ENCODE measurements at regions not wholly inside any gene's neighbourhood (a gene's known extent, or its start where the extent isn't known, plus 50 kb on each side); places are given as distances from the start of the nearest gene placed in this dataset.

DNA sequence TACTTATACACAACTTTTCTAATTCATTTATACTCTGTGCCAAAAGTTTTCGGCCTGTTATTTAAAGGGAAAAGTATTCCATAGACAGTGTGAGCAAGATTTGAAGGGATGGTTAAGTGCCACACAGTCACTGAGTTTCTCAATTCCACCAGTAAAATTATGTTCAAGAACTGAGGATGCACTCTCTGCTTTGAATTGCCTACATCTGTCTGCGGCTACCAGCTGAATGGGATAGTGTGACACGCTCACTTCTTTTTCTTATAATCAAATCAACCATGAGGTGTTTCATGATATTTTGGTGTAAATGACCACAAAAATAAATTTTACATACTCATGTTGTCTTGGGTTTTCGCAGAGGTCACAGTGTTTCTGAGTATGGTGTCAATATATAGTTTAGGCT lies 218.4 kb upstream of the TMEM161B start:
- no peak for DNase-seq (ENCODE audit: low spot score)

DNA sequence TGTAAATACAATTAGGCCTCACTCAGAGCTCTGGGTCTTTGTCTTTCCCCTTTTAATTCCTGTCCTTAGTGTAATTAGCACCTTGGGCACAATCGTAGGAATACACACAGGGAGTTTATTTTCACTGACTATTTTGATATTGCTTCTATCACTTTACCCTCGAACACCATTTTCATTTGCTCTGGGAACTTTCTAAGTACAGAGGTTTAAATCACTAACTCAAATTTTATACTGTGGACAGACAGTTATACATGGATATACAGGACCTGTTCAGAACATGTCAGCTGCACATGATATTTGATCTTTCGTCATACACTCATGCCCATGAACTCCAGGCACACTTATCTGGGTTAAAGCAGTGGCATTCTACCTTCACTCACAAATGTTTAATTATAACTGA lies 217.8 kb upstream of the TMEM161B start:
- no peak for DNase-seq (ENCODE audit: low spot score)

DNA sequence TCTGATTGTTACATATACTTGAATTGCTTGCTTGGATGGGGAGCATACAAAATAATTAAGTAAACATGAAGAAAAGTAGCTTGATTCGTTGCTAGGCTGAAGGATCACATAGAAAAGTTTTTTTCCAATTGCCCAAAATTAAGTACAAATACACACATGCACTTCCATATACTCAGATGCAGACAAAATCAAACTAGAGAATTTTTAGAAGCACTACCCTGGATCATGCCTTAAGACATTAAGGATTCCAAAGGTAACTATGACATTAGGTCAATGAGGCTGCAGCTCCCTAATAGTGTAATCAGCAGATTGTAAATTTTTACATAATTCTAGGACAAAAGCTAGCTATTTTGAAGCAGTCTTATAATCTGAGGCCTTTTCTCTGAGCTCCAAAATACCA lies 216.9 kb upstream of the TMEM161B start:
- DNase-seq (ENCODE audit: low spot score), result no peak

GRCh38 chr5:88483964-88484672 lies 215.5 kb upstream of the TMEM161B start:
- no peak for DNase-seq (ENCODE audit: low spot score)

GRCh38 chr5:88480801-88481499 lies 212.3 kb upstream of the TMEM161B start:
- DNase-seq (ENCODE audit: low spot score), result no peak

GRCh38 chr5:88480245-88480644 lies 211.6 kb upstream of the TMEM161B start:
- DNase-seq (ENCODE audit: low spot score), result no peak

GRCh38 chr5:88474574-88474973 lies 205.9 kb upstream of the TMEM161B start:
- DNase-seq (ENCODE audit: low spot score), result no peak

DNA sequence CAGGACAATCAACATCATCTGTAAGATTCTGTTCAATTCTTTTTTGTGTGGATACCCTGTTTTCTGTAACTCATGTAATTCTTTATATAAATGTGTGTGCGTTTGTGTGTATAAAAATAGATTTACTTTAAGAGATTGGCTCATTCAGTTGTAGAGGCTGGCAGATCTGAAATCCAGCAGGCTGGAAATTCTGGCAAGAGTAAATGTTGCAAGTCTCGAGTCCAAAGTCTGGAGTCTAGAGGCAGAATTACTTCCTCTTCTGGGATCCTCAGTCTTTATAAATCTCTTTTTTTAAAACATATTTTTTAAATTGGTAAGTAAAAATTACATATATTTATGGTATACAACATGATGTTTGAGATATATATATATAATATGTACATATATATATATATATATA lies 202.1 kb upstream of the TMEM161B start:
- DNase-seq (ENCODE audit: low spot score), result no peak

GRCh38 chr5:88459971-88460370 lies 191.3 kb upstream of the TMEM161B start:
- no peak for DNase-seq (ENCODE audit: low spot score)

DNA sequence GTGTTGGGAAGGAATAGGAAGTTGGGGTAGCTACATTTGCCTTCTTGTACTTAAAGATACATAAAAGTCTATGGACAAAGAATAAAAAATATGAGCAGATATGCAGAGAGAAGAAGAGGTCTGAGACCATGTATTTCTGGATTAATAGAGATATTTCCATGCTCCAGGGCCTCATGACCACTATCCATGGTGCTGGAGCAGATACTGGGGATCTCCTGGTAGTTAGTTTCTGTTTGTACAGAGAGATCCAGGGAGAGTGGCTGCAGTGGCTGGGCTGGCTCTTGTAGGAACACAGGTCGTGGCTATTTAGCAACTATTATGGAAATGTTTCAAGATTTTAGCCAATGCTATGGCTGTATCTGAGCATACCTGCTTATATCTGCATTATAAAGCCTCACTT lies 184.2 kb upstream of the TMEM161B start:
- no peak for DNase-seq (ENCODE audit: low spot score)

GRCh38 chr5:88450239-88450638 lies 181.6 kb upstream of the TMEM161B start:
- no peak for DNase-seq (ENCODE audit: low spot score)

DNA sequence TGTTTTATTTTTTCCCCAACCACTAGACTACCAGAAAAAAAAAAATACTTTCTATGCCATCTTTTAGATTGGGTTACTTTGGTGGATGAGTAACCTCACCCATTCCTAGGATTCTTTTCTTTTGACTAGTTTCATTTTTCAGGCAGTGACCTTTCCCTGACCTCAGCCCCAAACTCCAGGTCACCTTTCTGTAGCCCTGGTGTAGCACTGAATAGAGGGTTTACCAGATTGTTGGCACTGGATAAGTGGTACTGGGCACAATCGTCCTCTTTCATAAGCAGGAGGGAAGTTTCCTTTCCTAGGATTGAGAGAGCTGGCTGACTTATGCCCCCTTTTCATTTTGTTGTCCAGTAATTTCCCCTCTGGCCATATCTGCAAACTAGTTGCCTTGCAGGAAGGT lies 169.4 kb upstream of the TMEM161B start:
- DNase-seq (ENCODE audit: low spot score), result no peak

DNA sequence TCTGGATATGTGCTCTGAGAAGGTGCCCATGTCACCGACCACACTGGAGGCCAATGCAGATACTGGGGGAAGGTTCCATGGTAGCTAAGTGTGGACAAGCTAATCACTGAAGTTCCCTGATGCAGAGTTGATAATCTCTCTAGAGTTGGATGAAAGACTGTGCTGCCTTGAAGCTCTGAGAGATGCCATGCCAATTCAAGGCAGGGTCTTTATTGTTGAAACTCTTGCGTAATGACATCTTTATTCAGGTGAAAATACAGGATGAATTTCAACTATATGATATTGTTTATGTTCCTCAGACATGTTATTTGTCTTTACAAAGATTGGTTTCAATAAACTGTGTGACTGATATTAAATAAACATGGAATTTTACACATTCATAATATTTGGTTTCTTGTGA lies 167.6 kb upstream of the TMEM161B start:
- DNase-seq (ENCODE audit: low spot score), result no peak

DNA sequence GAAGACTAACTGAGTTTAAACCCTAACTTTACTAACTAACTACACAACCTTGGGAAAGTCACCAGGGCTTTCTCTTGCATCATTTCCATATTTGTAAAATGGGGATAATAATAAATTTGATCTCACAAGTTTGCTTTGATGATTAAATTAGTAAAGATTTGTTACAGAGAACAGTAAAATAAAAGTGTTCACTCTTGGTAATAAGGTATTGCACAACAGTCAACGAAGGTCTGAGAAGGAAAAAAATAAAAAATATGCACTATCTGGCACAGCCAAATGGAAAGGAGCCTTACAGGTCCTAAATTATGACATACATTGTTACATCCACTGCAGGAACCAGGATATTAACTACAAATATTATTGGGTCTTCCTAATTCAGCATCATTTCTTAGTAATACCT lies 160.0 kb upstream of the TMEM161B start:
- DNase-seq (ENCODE audit: low spot score), result no peak

GRCh38 chr5:88426441-88426840 lies 157.8 kb upstream of the TMEM161B start:
- DNase-seq (ENCODE audit: low spot score), result no peak

DNA sequence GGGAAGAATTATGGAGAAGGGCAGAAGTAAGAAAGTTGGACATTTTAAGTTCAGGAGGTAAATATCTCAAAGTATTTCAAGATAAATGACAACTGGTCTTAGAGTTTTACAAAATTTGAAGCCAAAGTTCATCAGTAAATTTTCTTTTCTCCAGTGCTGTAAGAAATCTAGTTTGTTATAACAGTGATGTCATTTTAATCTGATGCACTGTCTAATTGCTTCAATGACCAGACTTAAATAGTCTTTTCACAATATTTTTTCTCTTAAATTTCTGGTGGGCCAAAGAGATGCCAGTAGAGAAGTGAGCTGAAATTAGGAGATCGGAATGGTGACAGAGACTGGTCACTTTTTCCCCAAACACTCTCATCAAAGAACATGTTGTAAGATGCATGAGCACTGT lies 156.5 kb upstream of the TMEM161B start:
- no peak for DNase-seq (ENCODE audit: low spot score)

- no peak for DNase-seq (ENCODE audit: low spot score)
Observed at GRCh38 chr5:88419931-88420330, 151.3 kb upstream of the TMEM161B start.

- no peak for DNase-seq (ENCODE audit: low spot score)
Observed at GRCh38 chr5:88407341-88407740, 138.7 kb upstream of the TMEM161B start.

DNA sequence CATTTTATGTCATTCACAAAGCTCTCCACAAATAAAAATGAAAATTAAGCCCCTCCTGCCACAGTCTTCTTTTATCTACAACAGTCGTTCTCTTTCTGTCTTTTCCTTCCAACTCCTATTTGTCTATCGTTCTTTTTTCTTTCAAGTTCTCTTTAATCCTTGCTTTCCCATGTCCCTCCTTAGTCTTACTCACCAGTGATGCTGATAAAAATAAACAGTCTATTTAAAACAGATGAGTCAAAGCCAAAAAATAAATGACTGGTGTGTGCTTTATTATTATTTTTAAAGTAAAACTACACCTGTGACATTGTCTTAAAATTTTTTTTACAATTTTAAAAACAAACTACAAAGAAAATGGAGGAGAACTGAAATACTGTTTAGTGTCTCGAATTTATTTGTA lies 137.1 kb upstream of the TMEM161B start:
- DNase-seq (ENCODE audit: low spot score), result no peak

GRCh38 chr5:88404405-88404804 lies 135.8 kb upstream of the TMEM161B start:
- no peak for DNase-seq (ENCODE audit: low spot score)

GRCh38 chr5:88401686-88402085 lies 133.0 kb upstream of the TMEM161B start:
- no peak for DNase-seq (ENCODE audit: low spot score)

- no peak for DNase-seq (ENCODE audit: low spot score)
Observed at GRCh38 chr5:88401228-88401627, 132.6 kb upstream of the TMEM161B start.

- no peak for DNase-seq (ENCODE audit: low spot score)
Observed at GRCh38 chr5:88399561-88399960, 130.9 kb upstream of the TMEM161B start.

GRCh38 chr5:88398316-88398715 lies 129.7 kb upstream of the TMEM161B start:
- DNase-seq (ENCODE audit: low spot score), result no peak
